Progenitor cell of endocrine pancreas (in vitro differentiated cells): ENCODE measurements at regions not wholly inside any gene's neighbourhood (a gene's known extent, or its start where the extent isn't known, plus 50 kb on each side); places are given as distances from the start of the nearest gene placed in this dataset.

Experiments
- DNase-seq: peaks from one replicate; pipeline ENCODE4 v3.0.0; 2021; ENCODE audit warnings: low spot score; ENCODE audit not compliant: unreplicated experiment
- H3K27ac Mint-ChIP-seq: 2 replicates; pipeline ENCODE4 v1.8.0; 2021; ENCODE audit warnings: mild to moderate bottlenecking, moderate library complexity, mixed read lengths
- H3K27me3 Mint-ChIP-seq: 2 replicates; pipeline ENCODE4 v1.8.0; 2021; ENCODE audit warnings: mixed read lengths
- H3K36me3 Mint-ChIP-seq: 2 replicates; pipeline ENCODE4 v1.8.0; 2022; ENCODE audit warnings: mixed read lengths; ENCODE audit not compliant: insufficient read depth
- H3K4me1 Mint-ChIP-seq: 2 replicates; pipeline ENCODE4 v1.8.0; 2021; ENCODE audit warnings: low read depth, mixed read lengths
- H3K4me3 Mint-ChIP-seq: 2 replicates; pipeline ENCODE4 v1.8.0; 2021; ENCODE audit warnings: low read depth, mild to moderate bottlenecking, moderate library complexity, mixed read lengths
- H3K9me3 Mint-ChIP-seq: 2 replicates; pipeline ENCODE4 v1.8.0; 2021; ENCODE audit warnings: low read depth, mixed read lengths
- CTCF ChIP-seq: fragments of 200-600 bp; sonication (generic); IDR thresholded peaks from one replicate; pipeline ENCODE4 v1.5.0; 2021; ENCODE audit warnings: antibody characterized with exemption, mild to moderate bottlenecking; ENCODE audit not compliant: unreplicated experiment

- H3K9me3 Mint-ChIP-seq: no peaks in the 10 kb centered on the region
- H3K4me3 Mint-ChIP-seq: no peak overlapping the region
- no peak for DNase-seq
- H3K36me3 Mint-ChIP-seq: no peaks in the 10 kb centered on the region
- no peak overlapping the region for H3K27ac Mint-ChIP-seq
- no peaks in the 10 kb centered on the region for H3K4me1 Mint-ChIP-seq
- no peak for TF ChIP-seq CTCF
- no peaks in the 10 kb centered on the region for H3K27me3 Mint-ChIP-seq
Measured at GRCh38 chr13:57224414-57224813, 57.4 kb downstream of the PRR20E start.

- Mint-ChIP-seq H3K9me3 (no peaks in the 10 kb centered on the region), H3K4me3 (no peak overlapping the region), H3K36me3 (no peaks in the 10 kb centered on the region), H3K27ac (no peak overlapping the region), H3K27me3 (peaks cover 2% of the 10 kb centered on the region), H3K4me1 (no peaks in the 10 kb centered on the region)
- no peak for TF ChIP-seq CTCF
- DNase-seq: no peak
Measured at GRCh38 chr13:57250472-57250871, 83.5 kb downstream of the PRR20E start.

- no peak for TF ChIP-seq CTCF
- Mint-ChIP-seq H3K9me3 (no peaks in the 10 kb centered on the region), H3K27ac (no peak overlapping the region), H3K36me3 (no peaks in the 10 kb centered on the region), H3K4me1 (no peaks in the 10 kb centered on the region), H3K27me3 (peaks cover 2% of the 10 kb centered on the region), H3K4me3 (no peak overlapping the region)
- DNase-seq: no peak
Measured at GRCh38 chr13:57253551-57253950, 86.6 kb downstream of the PRR20E start.

- no peak for DNase-seq
- Mint-ChIP-seq H3K4me1 (no peaks in the 10 kb centered on the region), H3K9me3 (peaks cover 8% of the 10 kb centered on the region), H3K27ac (no peak overlapping the region), H3K4me3 (no peak overlapping the region), H3K27me3 (no peaks in the 10 kb centered on the region), H3K36me3 (no peaks in the 10 kb centered on the region)
- no peak for TF ChIP-seq CTCF
Measured at GRCh38 chr13:57264965-57265364, 98.0 kb downstream of the PRR20E start.

- no peak for TF ChIP-seq CTCF
- Mint-ChIP-seq H3K36me3 (no peaks in the 10 kb centered on the region), H3K4me3 (no peak overlapping the region), H3K27ac (no peak overlapping the region), H3K4me1 (peaks cover 2% of the 10 kb centered on the region), H3K27me3 (no peaks in the 10 kb centered on the region), H3K9me3 (peaks cover 8% of the 10 kb centered on the region)
- no peak for DNase-seq
Measured at GRCh38 chr13:57270493-57270892, 103.5 kb downstream of the PRR20E start.
